Astrocyte of the spinal cord (primary cell): ENCODE measurements at regions not wholly inside any gene's neighbourhood (a gene's known extent, or its start where the extent isn't known, plus 50 kb on each side); places are given as distances from the start of the nearest gene placed in this dataset.

Experiments used
- DNase-seq: peaks from one replicate; pipeline ENCODE4 v3.0.0; 2011; ENCODE audit warnings: low read depth, low spot score
- H3K4me3 ChIP-seq: 2 replicates; pipeline ENCODE4 v1.5.1; 2011; ENCODE audit warnings: low read depth, mild to moderate bottlenecking, low read length, moderate library complexity
- in situ Hi-C: cut with HindIII; loops from 2 replicates; pipeline ENCODE4 v1.10.0; 2017; ENCODE audit warnings: low sequenced_read_pairs
- TF ChIP-seq, protein P1 (sequence below): IDR thresholded peaks from 2 replicates; pipeline ENCODE4 v1.5.1; 2012; ENCODE audit warnings: low read depth, mild to moderate bottlenecking, low read length, inconsistent platforms

DNA sequence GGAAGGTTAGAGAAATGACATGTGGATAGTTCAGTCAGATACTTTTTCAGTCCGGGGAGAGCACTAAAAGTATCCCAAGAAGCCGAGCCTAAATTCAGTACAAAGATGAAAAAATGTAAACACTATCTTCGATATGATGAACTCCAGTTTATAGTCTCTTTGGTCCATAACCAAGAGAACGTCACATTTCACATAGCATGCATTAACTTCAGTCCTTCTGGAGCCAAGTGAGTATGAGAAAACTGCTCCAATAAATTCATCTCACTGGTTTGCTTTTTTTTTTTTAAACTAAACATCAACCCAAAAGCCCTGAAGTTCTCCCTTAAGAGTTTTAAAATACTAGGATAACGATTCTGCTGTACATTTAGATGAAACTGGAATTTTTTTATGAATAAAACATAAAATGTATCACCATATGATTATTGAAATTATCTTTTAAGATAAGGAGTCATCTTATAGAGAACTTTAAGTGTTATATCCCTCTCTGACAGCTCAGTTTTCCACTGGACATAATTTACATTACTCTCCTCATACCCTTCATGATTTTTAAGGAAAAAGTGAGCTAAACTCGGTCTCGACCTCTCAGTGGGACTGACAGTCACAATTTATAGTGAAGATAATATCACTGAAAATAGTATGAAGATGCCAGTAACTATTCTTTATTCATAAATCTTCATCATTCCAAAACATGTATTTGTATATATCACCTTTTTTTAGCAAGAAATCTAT, 841.5 kb upstream of the FLRT2 start:
- no peak overlapping the region for H3K4me3 ChIP-seq
- TF ChIP-seq, protein P1, sequence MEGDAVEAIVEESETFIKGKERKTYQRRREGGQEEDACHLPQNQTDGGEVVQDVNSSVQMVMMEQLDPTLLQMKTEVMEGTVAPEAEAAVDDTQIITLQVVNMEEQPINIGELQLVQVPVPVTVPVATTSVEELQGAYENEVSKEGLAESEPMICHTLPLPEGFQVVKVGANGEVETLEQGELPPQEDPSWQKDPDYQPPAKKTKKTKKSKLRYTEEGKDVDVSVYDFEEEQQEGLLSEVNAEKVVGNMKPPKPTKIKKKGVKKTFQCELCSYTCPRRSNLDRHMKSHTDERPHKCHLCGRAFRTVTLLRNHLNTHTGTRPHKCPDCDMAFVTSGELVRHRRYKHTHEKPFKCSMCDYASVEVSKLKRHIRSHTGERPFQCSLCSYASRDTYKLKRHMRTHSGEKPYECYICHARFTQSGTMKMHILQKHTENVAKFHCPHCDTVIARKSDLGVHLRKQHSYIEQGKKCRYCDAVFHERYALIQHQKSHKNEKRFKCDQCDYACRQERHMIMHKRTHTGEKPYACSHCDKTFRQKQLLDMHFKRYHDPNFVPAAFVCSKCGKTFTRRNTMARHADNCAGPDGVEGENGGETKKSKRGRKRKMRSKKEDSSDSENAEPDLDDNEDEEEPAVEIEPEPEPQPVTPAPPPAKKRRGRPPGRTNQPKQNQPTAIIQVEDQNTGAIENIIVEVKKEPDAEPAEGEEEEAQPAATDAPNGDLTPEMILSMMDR: no peak
- in situ Hi-C loops: no loop called here
- DNase-seq: no peak

DNA sequence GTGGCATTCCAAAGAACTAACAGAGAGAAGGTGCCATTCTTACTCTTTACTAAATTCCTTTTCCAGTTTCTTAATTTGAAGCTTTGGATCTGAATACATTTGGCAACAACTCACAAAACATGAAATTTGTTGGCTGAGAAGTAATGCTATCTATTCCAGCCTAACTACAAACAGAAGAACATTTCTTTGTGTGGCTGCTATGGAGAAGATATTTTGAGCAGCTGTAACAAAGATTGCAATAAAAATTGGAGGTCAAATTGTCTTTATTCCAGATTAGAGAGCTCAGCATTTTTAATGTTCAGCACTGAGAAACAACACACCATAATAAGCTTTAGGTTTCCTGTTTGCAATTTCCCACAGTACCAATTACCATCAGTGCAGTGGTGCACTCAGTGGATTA, 835.8 kb upstream of the FLRT2 start:
- H3K4me3 ChIP-seq: no peak overlapping the region
- DNase-seq: no peak
- TF ChIP-seq, protein P1: no peak
- in situ Hi-C loops: no loop called here

DNA sequence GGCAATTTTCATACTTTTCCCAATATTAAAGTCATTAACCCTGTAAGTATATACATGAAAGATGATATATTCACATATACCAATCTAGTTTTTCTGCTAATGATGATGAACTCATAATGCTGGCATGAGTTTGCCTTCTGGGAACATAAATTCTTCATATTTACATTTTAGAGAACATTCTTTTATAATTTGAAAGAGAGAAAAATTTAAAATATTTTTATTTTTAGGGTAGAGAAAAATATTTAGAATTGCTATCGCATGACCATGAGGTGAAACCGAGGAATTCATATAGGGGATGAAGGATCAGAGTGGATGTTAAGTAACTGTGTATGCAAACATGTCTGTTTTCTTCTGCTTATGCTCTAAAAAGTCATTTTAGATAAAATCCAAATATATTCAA, 825.3 kb upstream of the FLRT2 start:
- TF ChIP-seq, protein P1: no peak
- in situ Hi-C loops: no loop called here
- no peak for DNase-seq
- no peak overlapping the region for H3K4me3 ChIP-seq

DNA sequence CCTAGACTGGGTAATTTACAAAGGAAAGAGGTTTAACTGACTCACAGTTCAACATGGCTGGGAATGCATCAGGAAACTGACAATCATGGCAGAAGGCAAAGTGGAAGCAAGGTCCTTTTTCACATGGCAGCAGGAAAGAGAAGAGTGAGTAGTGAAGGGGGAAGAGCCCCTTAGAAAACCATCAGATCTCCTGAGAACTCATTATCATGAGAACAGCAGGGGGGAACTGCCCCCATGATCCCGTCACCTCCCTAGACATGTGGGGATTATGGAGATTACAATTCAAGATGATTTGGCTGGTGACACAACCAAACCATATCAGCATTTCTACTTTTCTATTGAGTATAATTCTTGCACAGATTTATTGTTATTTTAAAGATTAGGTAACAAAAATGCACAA, 822.1 kb upstream of the FLRT2 start:
- no peak overlapping the region for H3K4me3 ChIP-seq
- no peak for DNase-seq
- TF ChIP-seq, protein P1: no peak
- in situ Hi-C loops: no loop called here

DNA sequence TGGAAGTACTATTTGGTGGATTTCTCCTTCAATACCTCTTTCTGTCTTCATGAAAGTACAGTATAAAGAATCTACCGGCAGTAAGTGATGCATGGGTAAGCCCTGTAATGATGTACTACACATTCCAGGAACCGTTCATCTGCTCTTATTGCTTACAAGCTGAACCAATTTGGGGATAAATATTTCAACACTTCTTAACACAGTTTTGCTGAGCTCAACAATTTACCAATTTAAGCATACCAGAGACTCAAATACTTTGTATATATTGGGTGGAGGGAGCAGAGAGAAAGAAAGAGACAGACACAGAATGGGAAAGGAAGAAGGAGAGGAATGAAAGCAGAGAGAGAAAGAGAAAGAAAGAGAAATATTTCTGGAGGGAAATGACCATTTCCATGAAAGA, 821.1 kb upstream of the FLRT2 start:
- H3K4me3 ChIP-seq: no peak overlapping the region
- TF ChIP-seq, protein P1: no peak
- in situ Hi-C loops: no loop called here
- no peak for DNase-seq

DNA sequence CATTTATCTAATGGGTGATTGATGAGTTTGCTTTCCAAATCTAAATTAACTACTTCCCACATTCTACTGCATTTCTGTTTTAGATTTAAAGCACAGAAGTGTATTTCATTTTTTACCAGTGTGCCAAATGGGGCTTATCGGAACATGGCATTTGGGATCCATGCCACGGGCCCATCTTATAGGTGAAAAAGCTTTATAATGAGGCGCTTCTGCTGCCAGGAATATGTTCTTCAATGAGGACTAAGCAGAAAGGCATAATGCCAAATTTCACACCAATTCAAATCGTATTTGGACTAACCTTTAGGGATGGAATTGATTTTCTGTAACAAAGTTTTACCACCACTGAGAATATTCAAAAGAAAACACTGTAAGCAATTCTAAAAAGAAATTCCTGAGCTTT, 803.5 kb upstream of the FLRT2 start:
- no peak overlapping the region for H3K4me3 ChIP-seq
- in situ Hi-C loops: no loop called here
- no peak for DNase-seq
- TF ChIP-seq, protein P1: no peak
